ENCODE measurements at regions not wholly inside any gene's neighbourhood (a gene's known extent, or its start where the extent isn't known, plus 50 kb on each side); places are given as distances from the start of the nearest gene placed in this dataset.

GRCh38 chr12:114829833-114830232 lies 145.9 kb upstream of the TBX3 start:
- TF ChIP-seq CTCF (IDR thresholded peaks at IDR 0.05) (no peak), POLR2A (IDR thresholded peaks at IDR 0.05) (no peak)
